Astrocyte (in vitro differentiated cells and primary cell): ENCODE measurements at regions not wholly inside any gene's neighbourhood (a gene's known extent, or its start where the extent isn't known, plus 50 kb on each side); places are given as distances from the start of the nearest gene placed in this dataset.

ENCODE experiments used
- CTCF ChIP-seq: IDR thresholded peaks from 2 replicates; pipeline ENCODE4 v1.5.1; 2011; ENCODE audit warnings: low read depth, mild to moderate bottlenecking, inconsistent platforms, low read length, moderate library complexity; ENCODE audit not compliant: insufficient read depth
- EZH2 ChIP-seq: IDR thresholded peaks from 2 replicates; pipeline ENCODE4 v1.6.1; 2012; ENCODE audit warnings: mild to moderate bottlenecking, low read length, inconsistent platforms; ENCODE audit not compliant: insufficient read depth

GRCh38 chr4:107120661-107121060, 84.5 kb upstream of the DKK2 start:
- TF ChIP-seq CTCF (no peak), EZH2 (no peak)
